ENCODE measurements at regions not wholly inside any gene's neighbourhood (a gene's known extent, or its start where the extent isn't known, plus 50 kb on each side); places are given as distances from the start of the nearest gene placed in this dataset.

GRCh38 chr2:8461341-8461740 lies 220.5 kb upstream of the ID2 start:
- DNase-seq (ENCODE audit: extremely low read depth in 1 of 11, low read depth in 9 of 11, low spot score in 4 of 11) = no peak

- no peak for DNase-seq (ENCODE audit: extremely low read depth in 1 of 11, low read depth in 9 of 11, low spot score in 4 of 11)
These were observed 219.6 kb upstream of the ID2 start for GRCh38 chr2:8462280-8462679.

GRCh38 chr2:8462899-8463648 lies 218.8 kb upstream of the ID2 start:
- DNase-seq (ENCODE audit: extremely low read depth in 1 of 11, low read depth in 9 of 11, low spot score in 4 of 11) = no peak

GRCh38 chr2:8465560-8465959 lies 216.3 kb upstream of the ID2 start:
- no peak for DNase-seq (ENCODE audit: extremely low read depth in 1 of 11, low read depth in 9 of 11, low spot score in 4 of 11)

- DNase-seq (ENCODE audit: extremely low read depth in 1 of 11, low read depth in 9 of 11, low spot score in 4 of 11) = no peak
These were observed 212.0 kb upstream of the ID2 start for GRCh38 chr2:8469709-8470493.

- DNase-seq (ENCODE audit: extremely low read depth in 1 of 11, low read depth in 9 of 11, low spot score in 4 of 11) = no peak
These were observed 209.1 kb upstream of the ID2 start for GRCh38 chr2:8472545-8473323.

GRCh38 chr2:8475349-8476031 lies 206.4 kb upstream of the ID2 start:
- no peak for DNase-seq (ENCODE audit: extremely low read depth in 1 of 11, low read depth in 9 of 11, low spot score in 4 of 11)

- DNase-seq (ENCODE audit: extremely low read depth in 1 of 11, low read depth in 9 of 11, low spot score in 4 of 11) = no peak
These were observed 204.0 kb upstream of the ID2 start for GRCh38 chr2:8477552-8478470.

- DNase-seq (ENCODE audit: extremely low read depth in 1 of 11, low read depth in 9 of 11, low spot score in 4 of 11) = no peak
These were observed 203.4 kb upstream of the ID2 start for GRCh38 chr2:8478471-8478793.

- DNase-seq (ENCODE audit: extremely low read depth in 1 of 11, low read depth in 9 of 11, low spot score in 4 of 11) = no peak
These were observed 202.6 kb upstream of the ID2 start for GRCh38 chr2:8479298-8479697.

GRCh38 chr2:8480915-8481314 lies 200.9 kb upstream of the ID2 start:
- no peak for DNase-seq (ENCODE audit: extremely low read depth in 1 of 11, low read depth in 9 of 11, low spot score in 4 of 11)

GRCh38 chr2:8481463-8482009 lies 200.3 kb upstream of the ID2 start:
- no peak for DNase-seq (ENCODE audit: extremely low read depth in 1 of 11, low read depth in 9 of 11, low spot score in 4 of 11)

- DNase-seq (ENCODE audit: extremely low read depth in 1 of 11, low read depth in 9 of 11, low spot score in 4 of 11) = no peak
These were observed 199.4 kb upstream of the ID2 start for GRCh38 chr2:8482432-8482831.

GRCh38 chr2:8484502-8485283 lies 197.2 kb upstream of the ID2 start:
- no peak for DNase-seq (ENCODE audit: extremely low read depth in 1 of 11, low read depth in 9 of 11, low spot score in 4 of 11)

GRCh38 chr2:8485736-8486135 lies 196.1 kb upstream of the ID2 start:
- no peak for DNase-seq (ENCODE audit: extremely low read depth in 1 of 11, low read depth in 9 of 11, low spot score in 4 of 11)

GRCh38 chr2:8486141-8486540 lies 195.7 kb upstream of the ID2 start:
- no peak for DNase-seq (ENCODE audit: extremely low read depth in 1 of 11, low read depth in 9 of 11, low spot score in 4 of 11)

- DNase-seq (ENCODE audit: extremely low read depth in 1 of 11, low read depth in 9 of 11, low spot score in 4 of 11) = no peak
These were observed 194.4 kb upstream of the ID2 start for GRCh38 chr2:8487461-8487932.

All from renal cortex interstitium (tissue), 11 donors.